ENCODE measurements at regions not wholly inside any gene's neighbourhood (a gene's known extent, or its start where the extent isn't known, plus 50 kb on each side); places are given as distances from the start of the nearest gene placed in this dataset.
"Not testable (repeated sequence)": the region's sequence is repeated elsewhere in the genome, so short reads cannot be mapped to it uniquely, and the experiment has no call there.

- Histone ChIP-seq H3K9ac (ENCODE audit: low read length) (peak overlapping the region; percentile 5), H3K9me3 (ENCODE audit: control insufficient read depth, low read depth, low read length) (peaks cover 6% of the 10 kb centered on the region), H3K4me1 (ENCODE audit: control insufficient read depth, low read depth, low read length) (peaks cover 63% of the 10 kb centered on the region), H3K27ac (ENCODE audit: low read length) (peak overlapping the region; percentile 32), H3K36me3 (ENCODE audit: control insufficient read depth, low read depth, low read length) (no peaks in the 10 kb centered on the region), H3K4me3 (ENCODE audit: low read length) (no peak overlapping the region), H3K27me3 (ENCODE audit: control insufficient read depth, insufficient read depth, low read length) (no peaks in the 10 kb centered on the region)
These were observed 265.2 kb downstream of the CD83 start for GRCh38 chr6:14382678-14383236.

- no peak overlapping the region for H3K4me3 ChIP-seq (ENCODE audit: low read length)
- H3K27me3 ChIP-seq (ENCODE audit: control insufficient read depth, insufficient read depth, low read length) = no peaks in the 10 kb centered on the region
- H3K9me3 ChIP-seq (ENCODE audit: control insufficient read depth, low read depth, low read length) = no peaks in the 10 kb centered on the region
- H3K4me1 ChIP-seq (ENCODE audit: control insufficient read depth, low read depth, low read length) = peaks cover 62% of the 10 kb centered on the region
- H3K36me3 ChIP-seq (ENCODE audit: control insufficient read depth, low read depth, low read length) = no peaks in the 10 kb centered on the region
- H3K9ac ChIP-seq (ENCODE audit: low read length) = no peak overlapping the region
- peak overlapping the region; percentile 32 for H3K27ac ChIP-seq (ENCODE audit: low read length)
These were observed 266.0 kb downstream of the CD83 start for GRCh38 chr6:14383393-14384174.

GRCh38 chr6:14384175-14384949 is 266.8 kb downstream of the CD83 start:
- no peaks in the 10 kb centered on the region for H3K9me3 ChIP-seq (ENCODE audit: control insufficient read depth, low read depth, low read length)
- no peaks in the 10 kb centered on the region for H3K27me3 ChIP-seq (ENCODE audit: control insufficient read depth, insufficient read depth, low read length)
- H3K9ac ChIP-seq (ENCODE audit: low read length) = no peak overlapping the region
- no peaks in the 10 kb centered on the region for H3K36me3 ChIP-seq (ENCODE audit: control insufficient read depth, low read depth, low read length)
- H3K27ac ChIP-seq (ENCODE audit: low read length) = no peak overlapping the region
- H3K4me1 ChIP-seq (ENCODE audit: control insufficient read depth, low read depth, low read length) = peaks cover 59% of the 10 kb centered on the region
- no peak overlapping the region for H3K4me3 ChIP-seq (ENCODE audit: low read length)

- Histone ChIP-seq H3K4me3 (ENCODE audit: low read length) (no peak overlapping the region), H3K9me3 (ENCODE audit: control insufficient read depth, low read depth, low read length) (no peaks in the 10 kb centered on the region), H3K36me3 (ENCODE audit: control insufficient read depth, low read depth, low read length) (no peaks in the 10 kb centered on the region), H3K9ac (ENCODE audit: low read length) (no peak overlapping the region), H3K27me3 (ENCODE audit: control insufficient read depth, insufficient read depth, low read length) (no peaks in the 10 kb centered on the region), H3K4me1 (ENCODE audit: control insufficient read depth, low read depth, low read length) (peaks cover 40% of the 10 kb centered on the region), H3K27ac (ENCODE audit: low read length) (no peak overlapping the region)
These were observed 268.7 kb downstream of the CD83 start for GRCh38 chr6:14386263-14386662.

- Histone ChIP-seq H3K4me3 (ENCODE audit: low read length) (no peak overlapping the region), H3K27me3 (ENCODE audit: control insufficient read depth, insufficient read depth, low read length) (no peaks in the 10 kb centered on the region), H3K27ac (ENCODE audit: low read length) (no peak overlapping the region), H3K9ac (ENCODE audit: low read length) (no peak overlapping the region), H3K9me3 (ENCODE audit: control insufficient read depth, low read depth, low read length) (no peaks in the 10 kb centered on the region), H3K36me3 (ENCODE audit: control insufficient read depth, low read depth, low read length) (no peaks in the 10 kb centered on the region), H3K4me1 (ENCODE audit: control insufficient read depth, low read depth, low read length) (peaks cover 36% of the 10 kb centered on the region)
These were observed 269.1 kb downstream of the CD83 start for GRCh38 chr6:14386668-14387067.

- no peaks in the 10 kb centered on the region for H3K27me3 ChIP-seq (ENCODE audit: control insufficient read depth, insufficient read depth, low read length)
- H3K27ac ChIP-seq (ENCODE audit: low read length) = no peak overlapping the region
- no peaks in the 10 kb centered on the region for H3K36me3 ChIP-seq (ENCODE audit: control insufficient read depth, low read depth, low read length)
- H3K4me1 ChIP-seq (ENCODE audit: control insufficient read depth, low read depth, low read length) = peaks cover 19% of the 10 kb centered on the region
- no peak overlapping the region for H3K9ac ChIP-seq (ENCODE audit: low read length)
- H3K4me3 ChIP-seq (ENCODE audit: low read length) = no peak overlapping the region
- H3K9me3 ChIP-seq (ENCODE audit: control insufficient read depth, low read depth, low read length) = no peaks in the 10 kb centered on the region
These were observed 270.8 kb downstream of the CD83 start for GRCh38 chr6:14388371-14388770.

- H3K9ac ChIP-seq (ENCODE audit: low read length); H3K4me1 ChIP-seq (ENCODE audit: control insufficient read depth, low read depth, low read length): not testable (repeated sequence)
These were observed 272.2 kb downstream of the CD83 start for GRCh38 chr6:14389776-14390175.

GRCh38 chr6:14390805-14391204 is 273.2 kb downstream of the CD83 start:
- Histone ChIP-seq H3K4me1 (ENCODE audit: control insufficient read depth, low read depth, low read length) (peaks cover 3% of the 10 kb centered on the region), H3K27ac (ENCODE audit: low read length) (no peak overlapping the region), H3K9ac (ENCODE audit: low read length) (no peak overlapping the region), H3K4me3 (ENCODE audit: low read length) (no peak overlapping the region), H3K27me3 (ENCODE audit: control insufficient read depth, insufficient read depth, low read length) (no peaks in the 10 kb centered on the region), H3K9me3 (ENCODE audit: control insufficient read depth, low read depth, low read length) (no peaks in the 10 kb centered on the region), H3K36me3 (ENCODE audit: control insufficient read depth, low read depth, low read length) (no peaks in the 10 kb centered on the region)

More at GRCh38 chr6:14389776-14390175, 272.2 kb downstream of the CD83 start:
- H3K4me3 ChIP-seq (ENCODE audit: low read length); H3K9me3 ChIP-seq (ENCODE audit: control insufficient read depth, low read depth, low read length); H3K27me3 ChIP-seq (ENCODE audit: control insufficient read depth, insufficient read depth, low read length); H3K27ac ChIP-seq (ENCODE audit: low read length); H3K36me3 ChIP-seq (ENCODE audit: control insufficient read depth, low read depth, low read length): not testable (repeated sequence)

- Histone ChIP-seq H3K9ac (ENCODE audit: low read length) (no peak overlapping the region), H3K4me3 (ENCODE audit: low read length) (no peak overlapping the region), H3K36me3 (ENCODE audit: control insufficient read depth, low read depth, low read length) (no peaks in the 10 kb centered on the region), H3K27me3 (ENCODE audit: control insufficient read depth, insufficient read depth, low read length) (no peaks in the 10 kb centered on the region), H3K4me1 (ENCODE audit: control insufficient read depth, low read depth, low read length) (peaks cover 2% of the 10 kb centered on the region), H3K9me3 (ENCODE audit: control insufficient read depth, low read depth, low read length) (peaks cover under 1% of the 10 kb centered on the region), H3K27ac (ENCODE audit: low read length) (no peak overlapping the region)
These were observed 276.3 kb downstream of the CD83 start for GRCh38 chr6:14393910-14394309.

- H3K4me3 ChIP-seq (ENCODE audit: low read length) = no peak overlapping the region
- no peak overlapping the region for H3K27ac ChIP-seq (ENCODE audit: low read length)
- no peaks in the 10 kb centered on the region for H3K36me3 ChIP-seq (ENCODE audit: control insufficient read depth, low read depth, low read length)
- no peaks in the 10 kb centered on the region for H3K4me1 ChIP-seq (ENCODE audit: control insufficient read depth, low read depth, low read length)
- no peak overlapping the region for H3K9ac ChIP-seq (ENCODE audit: low read length)
- H3K27me3 ChIP-seq (ENCODE audit: control insufficient read depth, insufficient read depth, low read length) = no peaks in the 10 kb centered on the region
- H3K9me3 ChIP-seq (ENCODE audit: control insufficient read depth, low read depth, low read length) = peaks cover 13% of the 10 kb centered on the region
These were observed 278.8 kb downstream of the CD83 start for GRCh38 chr6:14396392-14396791.

- H3K4me3 ChIP-seq (ENCODE audit: low read length) = no peak overlapping the region
- H3K27me3 ChIP-seq (ENCODE audit: control insufficient read depth, insufficient read depth, low read length) = no peaks in the 10 kb centered on the region
- no peak overlapping the region for H3K27ac ChIP-seq (ENCODE audit: low read length)
- H3K9me3 ChIP-seq (ENCODE audit: control insufficient read depth, low read depth, low read length) = peaks cover 13% of the 10 kb centered on the region
- H3K9ac ChIP-seq (ENCODE audit: low read length) = no peak overlapping the region
- H3K36me3 ChIP-seq (ENCODE audit: control insufficient read depth, low read depth, low read length) = no peaks in the 10 kb centered on the region
- no peaks in the 10 kb centered on the region for H3K4me1 ChIP-seq (ENCODE audit: control insufficient read depth, low read depth, low read length)
These were observed 279.4 kb downstream of the CD83 start for GRCh38 chr6:14396826-14397517.

Data from iPS-18a (cell line).